HepG2 (cell line): ENCODE measurements at regions not wholly inside any gene's neighbourhood (a gene's known extent, or its start where the extent isn't known, plus 50 kb on each side); places are given as distances from the start of the nearest gene placed in this dataset.
A peak's percentile ranks its signal among the peaks of the same experiment; 100 is the strongest.

Experiments
- ATAC-seq: fragments of 200-7000 bp; cut with Tn5 transposase; 3 replicates; pipeline ENCODE4 v1.9.1; 2020; ENCODE audit warnings: mild to moderate bottlenecking, moderate library complexity
- BruUV-seq: library from RNA; stranded (reverse); fragments of 400-500 nt; replicated peaks from 2 replicates; lab custom pipeline; 2021; lab: Mats Ljungman, UMichigan
- CTCF ChIA-PET: fragments of 300-600 bp; formaldehyde crosslinking; extraction: SDS; loops from one replicate; lab custom pipeline; 2021; ENCODE audit warnings: low total read pairs, inconsistent platforms, low intra/inter-chr PET ratio; lab: Yijun Ruan, JAX
- POLR2A ChIA-PET: fragments of 350-600 bp; sonication (Branson Sonifier 250); formaldehyde crosslinking; loops from one replicate; lab custom pipeline; 2020; ENCODE audit warnings: antibody characterized with exemption, inconsistent platforms; lab: Yijun Ruan, JAX
- DNase-seq: peaks from one replicate; pipeline ENCODE4 v3.0.0-alpha.2; 2015; ENCODE audit warnings: low spot score
- FAIRE-seq: peaks from 3 replicates; lab custom pipeline; 2011; peaks lifted over from hg19 to GRCh38; lab: Jason Lieb, UNC
- H2AFZ ChIP-seq: one replicate; pipeline ENCODE4 v1.6.1; 2011; ENCODE audit warnings: low read length, inconsistent platforms
- H3K27ac ChIP-seq: fragments of 300-600 bp; 3 replicates; pipeline ENCODE4 v1.8.0; 2011; ENCODE audit warnings: mixed run types, mild to moderate bottlenecking, mixed read lengths, low read length, inconsistent platforms; ENCODE audit not compliant: insufficient read depth; ENCODE audit errors: extremely low read length
- H3K27me3 ChIP-seq, 2 experiments: fragments of 200-600 bp in 1 of 2; 2 replicates in 1 of 2; 3 replicates in 1 of 2; pipeline versions ENCODE4 v1.6.0 to v1.8.0; 2011; ENCODE audit warnings: low read length in 2 of 2, mild to moderate bottlenecking in 2 of 2, moderate library complexity in 2 of 2, inconsistent platforms in 1 of 2; ENCODE audit not compliant: insufficient read depth in 2 of 2, control insufficient read depth in 1 of 2
- H3K36me3 ChIP-seq, 2 experiments: fragments of 200-600 bp in 1 of 2; replicated peaks in 1 of 2; 2 replicates in 1 of 2; 3 replicates in 1 of 2; pipeline versions ENCODE4 v1.5.1 to v1.8.0; 2011; ENCODE audit warnings: low read length in 2 of 2, inconsistent platforms in 1 of 2; ENCODE audit not compliant: insufficient read depth in 2 of 2, control insufficient read depth in 1 of 2
- H3K4me1 ChIP-seq: 2 replicates; pipeline ENCODE4 v1.5.1; 2012; ENCODE audit warnings: low read length, inconsistent platforms; ENCODE audit not compliant: insufficient read depth
- H3K4me2 ChIP-seq: 2 replicates; pipeline ENCODE4 v1.6.0; 2011; ENCODE audit warnings: low read depth, low read length, inconsistent platforms
- H3K4me3 ChIP-seq, 3 experiments: fragments of 200-600 bp in 1 of 3; sonication (generic), shearing (Covaris generic) in 1 of 3; replicated peaks in 1 of 3; 2 replicates each; pipeline ENCODE4 v1.5.1; 2011 to 2016; ENCODE audit warnings: low read length in 3 of 3, inconsistent platforms in 2 of 3, low read depth in 2 of 3, mild to moderate bottlenecking in 2 of 3, control low read depth in 1 of 3, mixed read lengths in 1 of 3; ENCODE audit not compliant: insufficient read depth in 1 of 3
- H3K79me2 ChIP-seq: one replicate; pipeline ENCODE4 v1.6.1; 2011; ENCODE audit warnings: low read length, inconsistent platforms; ENCODE audit not compliant: insufficient read depth
- H3K9ac ChIP-seq: 2 replicates; pipeline ENCODE4 v1.6.0; 2011; ENCODE audit warnings: mild to moderate bottlenecking, low read depth, low read length, inconsistent platforms; ENCODE audit not compliant: insufficient read depth
- H3K9me3 ChIP-seq: 2 replicates; pipeline ENCODE4 v1.5.1; 2012; ENCODE audit warnings: mild to moderate bottlenecking, low read length
- H4K20me1 ChIP-seq: 2 replicates; pipeline ENCODE4 v1.6.0; 2011; ENCODE audit warnings: inconsistent platforms, mild to moderate bottlenecking, low read length, moderate library complexity; ENCODE audit not compliant: insufficient read depth
- CREB1 ChIP-seq, 2 experiments: fragments of 450-650 bp in 1 of 2; IDR thresholded peaks; 2 replicates each; pipeline ENCODE4 v1.6.1; 2016 to 2017; ENCODE audit warnings: control low read depth in 1 of 2, mild to moderate bottlenecking in 1 of 2, missing compliant biosample characterization in 1 of 2, missing genetic modification characterization in 1 of 2
- IKZF1 ChIP-seq: fragments of 450-650 bp; IDR thresholded peaks from 2 replicates; pipeline ENCODE4 v1.7.1; 2016
- POLR2G ChIP-seq: fragments of 200-400 bp; formaldehyde crosslinking; IDR thresholded peaks from 2 replicates; pipeline ENCODE4 v1.6.1; 2018; ENCODE audit warnings: mild to moderate bottlenecking, low read depth, low read length, moderate library complexity
- RCOR2 ChIP-seq: IDR thresholded peaks from 2 replicates; pipeline ENCODE4 v1.6.1; 2016; ENCODE audit warnings: missing biosample characterization, missing genetic modification reagents
- SAFB2 ChIP-seq: sonication (generic); formaldehyde crosslinking; IDR thresholded peaks from 2 replicates; pipeline ENCODE4 v1.5.1; 2020; ENCODE audit warnings: missing genetic modification reagents, low read depth, mild to moderate bottlenecking, borderline replicate concordance
- SALL2 ChIP-seq: sonication (generic); formaldehyde crosslinking; IDR thresholded peaks from 2 replicates; pipeline ENCODE4 v1.8.1; 2023; ENCODE audit warnings: mild to moderate bottlenecking, missing genetic modification reagents, inconsistent platforms
- SIX1 ChIP-seq: sonication (generic); formaldehyde crosslinking; IDR thresholded peaks from 2 replicates; pipeline ENCODE4 v1.4.0; 2020; ENCODE audit warnings: missing genetic modification reagents, borderline replicate concordance
- ZFP36L2 ChIP-seq: sonication (generic); formaldehyde crosslinking; IDR thresholded peaks from 2 replicates; pipeline ENCODE4 v1.4.0; 2020; ENCODE audit warnings: missing genetic modification reagents
- ZFP37 ChIP-seq: sonication (generic); formaldehyde crosslinking; IDR thresholded peaks from 2 replicates; pipeline ENCODE4 v1.4.0; 2020; ENCODE audit warnings: missing genetic modification reagents, borderline replicate concordance
- ZFX ChIP-seq: sonication (generic); formaldehyde crosslinking; IDR thresholded peaks from 2 replicates; pipeline ENCODE4 v1.4.0; 2020; ENCODE audit warnings: mild to moderate bottlenecking, low read depth, missing genetic modification reagents, moderate library complexity
- ZNF253 ChIP-seq: sonication (generic); formaldehyde crosslinking; IDR thresholded peaks from 2 replicates; pipeline ENCODE4 v1.8.0; 2022; ENCODE audit warnings: mild to moderate bottlenecking, missing genetic modification reagents, borderline replicate concordance
- ZNF264 ChIP-seq: sonication (generic); formaldehyde crosslinking; IDR thresholded peaks from 2 replicates; pipeline ENCODE4 v1.4.0; 2020; ENCODE audit warnings: missing genetic modification reagents
- ZNF292 ChIP-seq: sonication (generic); formaldehyde crosslinking; IDR thresholded peaks from 2 replicates; pipeline ENCODE4 v1.8.1; 2022; ENCODE audit warnings: mild to moderate bottlenecking, low read depth, missing genetic modification reagents, borderline replicate concordance
- ZNF34 ChIP-seq: sonication (generic); formaldehyde crosslinking; IDR thresholded peaks from 2 replicates; pipeline ENCODE4 v1.4.0; 2020; ENCODE audit warnings: mild to moderate bottlenecking, missing genetic modification reagents, borderline replicate concordance
- ZNF367 ChIP-seq: sonication (generic); formaldehyde crosslinking; IDR thresholded peaks from 2 replicates; pipeline ENCODE4 v1.4.0; 2020; ENCODE audit warnings: missing genetic modification reagents, borderline replicate concordance
- ZNF446 ChIP-seq: sonication (generic); formaldehyde crosslinking; IDR thresholded peaks from 2 replicates; pipeline ENCODE4 v1.5.0; 2020; ENCODE audit warnings: mild to moderate bottlenecking, missing genetic modification reagents
- WGBS: methylation state at CpG from one replicate; pipeline ENCODE4 v1.1.6; 2017; ENCODE audit warnings: low lambda C conversion rate; 5-methylcytosine and 5-hydroxymethylcytosine counted together
- in situ Hi-C: cut with HindIII; loops from 2 replicates; pipeline ENCODE4 v1.10.0; 2017; ENCODE audit warnings: low pct_unique_long_range_greater_than_20kb; ENCODE audit not compliant: extremely low pct_ligation_motif_present
- intact Hi-C: fragments of 100-400 bp; cut with micrococcal nuclease; formaldehyde crosslinking; loops from one replicate; pipeline ENCODE4 v1.10.0; 2022; ENCODE audit not compliant: unreplicated experiment
- TF ChIP-seq, protein P1 (sequence below): sonication (generic); formaldehyde crosslinking; IDR thresholded peaks from 2 replicates; pipeline ENCODE4 v1.5.1; 2020; ENCODE audit warnings: mild to moderate bottlenecking, missing genetic modification reagents, borderline replicate concordance
- TF ChIP-seq, protein P2 (sequence below): sonication (generic); formaldehyde crosslinking; IDR thresholded peaks from 2 replicates; pipeline ENCODE4 v1.8.0; 2022; ENCODE audit warnings: low read depth, missing genetic modification reagents

DNA sequence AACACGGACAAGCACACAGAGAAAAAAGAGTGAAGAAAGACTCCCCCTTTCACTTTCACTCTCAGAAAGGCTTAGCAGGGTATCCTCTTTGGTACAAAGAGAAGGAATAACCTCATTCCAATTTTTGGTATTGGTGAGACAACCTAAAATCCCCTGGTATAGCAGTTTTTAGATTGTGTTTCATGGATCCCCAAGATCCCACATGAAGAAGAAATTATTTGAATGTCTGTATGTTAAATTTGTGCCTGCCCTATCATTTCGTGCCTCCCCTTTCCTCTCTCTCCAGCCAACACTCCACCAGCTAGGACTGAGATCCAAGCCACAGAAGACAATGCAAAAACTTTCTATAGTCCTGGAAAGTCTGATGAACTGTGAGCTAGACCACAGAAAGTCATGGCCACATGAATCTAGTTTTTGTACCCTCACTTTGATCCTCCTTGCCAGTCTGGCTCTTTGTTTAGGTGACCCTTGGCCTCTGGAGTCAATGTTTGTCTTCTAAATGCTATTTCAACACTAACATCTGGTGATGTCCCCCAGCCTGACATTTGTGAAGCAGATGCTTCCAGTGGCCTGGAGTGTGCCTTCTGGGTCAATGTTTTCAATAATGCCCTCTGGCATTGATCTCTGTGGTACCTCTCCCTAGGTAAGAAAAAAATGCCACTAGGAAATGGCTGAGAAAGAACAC is 181.9 kb upstream of the BMP4 start:
- ATAC-seq (peak; percentile 89), DNase-seq (peak; percentile 99), FAIRE-seq (peak; percentile 90)
- H3K27ac ChIP-seq = peak overlapping the region; percentile 83
- ChIA-PET CTCF (no interaction called here), POLR2A (interaction anchor here (0.9 to 6.5 kb wide), 13 partner anchors 21 to 191 kb away, joined by 3 to 84 read pairs (median 12); partner anchors contain the start of gene BMP4)
- 2% methylated on average over 2 of the region's 2 CpGs for WGBS
- peak overlapping the region; percentile 73 for H3K4me2 ChIP-seq
- H2AFZ ChIP-seq = no peak overlapping the region
- intact Hi-C loops (loop anchor here (1.0 to 5.0 kb wide), 5 partner anchors 30 to 181 kb away; partner anchors contain the start of gene BMP4), in situ Hi-C loops (loop anchor here (5.0 kb wide), 1 partner anchor 186 kb away; no protein-coding TSS in a partner anchor)
- no peaks in the 10 kb centered on the region for H3K36me3 ChIP-seq
- no peaks in the 10 kb centered on the region for H3K79me2 ChIP-seq
- peak overlapping the region; percentile 31 to 55 (median 33); a peak in 4 of 6 replicates for H3K4me3 ChIP-seq
- H4K20me1 ChIP-seq = no peaks in the 10 kb centered on the region
- H3K9ac ChIP-seq = peak overlapping the region; percentile 61
- H3K9me3 ChIP-seq = no peaks in the 10 kb centered on the region
- no peaks in the 10 kb centered on the region for H3K27me3 ChIP-seq
- BruUV-seq = no TSS peak
- peaks cover 94% of the 10 kb centered on the region for H3K4me1 ChIP-seq
- no peak for TF ChIP-seq ZFP37 (CRISPR knock-in tag)
- no peak for TF ChIP-seq CREB1 (IDR thresholded peaks at IDR 0.05)
- peak; percentile 76 for TF ChIP-seq CREB1 (CRISPR knock-in tag; IDR thresholded peaks at IDR 0.05)
- peak; percentile 93 for TF ChIP-seq ZNF264 (CRISPR knock-in tag)
- TF ChIP-seq, protein P1, sequence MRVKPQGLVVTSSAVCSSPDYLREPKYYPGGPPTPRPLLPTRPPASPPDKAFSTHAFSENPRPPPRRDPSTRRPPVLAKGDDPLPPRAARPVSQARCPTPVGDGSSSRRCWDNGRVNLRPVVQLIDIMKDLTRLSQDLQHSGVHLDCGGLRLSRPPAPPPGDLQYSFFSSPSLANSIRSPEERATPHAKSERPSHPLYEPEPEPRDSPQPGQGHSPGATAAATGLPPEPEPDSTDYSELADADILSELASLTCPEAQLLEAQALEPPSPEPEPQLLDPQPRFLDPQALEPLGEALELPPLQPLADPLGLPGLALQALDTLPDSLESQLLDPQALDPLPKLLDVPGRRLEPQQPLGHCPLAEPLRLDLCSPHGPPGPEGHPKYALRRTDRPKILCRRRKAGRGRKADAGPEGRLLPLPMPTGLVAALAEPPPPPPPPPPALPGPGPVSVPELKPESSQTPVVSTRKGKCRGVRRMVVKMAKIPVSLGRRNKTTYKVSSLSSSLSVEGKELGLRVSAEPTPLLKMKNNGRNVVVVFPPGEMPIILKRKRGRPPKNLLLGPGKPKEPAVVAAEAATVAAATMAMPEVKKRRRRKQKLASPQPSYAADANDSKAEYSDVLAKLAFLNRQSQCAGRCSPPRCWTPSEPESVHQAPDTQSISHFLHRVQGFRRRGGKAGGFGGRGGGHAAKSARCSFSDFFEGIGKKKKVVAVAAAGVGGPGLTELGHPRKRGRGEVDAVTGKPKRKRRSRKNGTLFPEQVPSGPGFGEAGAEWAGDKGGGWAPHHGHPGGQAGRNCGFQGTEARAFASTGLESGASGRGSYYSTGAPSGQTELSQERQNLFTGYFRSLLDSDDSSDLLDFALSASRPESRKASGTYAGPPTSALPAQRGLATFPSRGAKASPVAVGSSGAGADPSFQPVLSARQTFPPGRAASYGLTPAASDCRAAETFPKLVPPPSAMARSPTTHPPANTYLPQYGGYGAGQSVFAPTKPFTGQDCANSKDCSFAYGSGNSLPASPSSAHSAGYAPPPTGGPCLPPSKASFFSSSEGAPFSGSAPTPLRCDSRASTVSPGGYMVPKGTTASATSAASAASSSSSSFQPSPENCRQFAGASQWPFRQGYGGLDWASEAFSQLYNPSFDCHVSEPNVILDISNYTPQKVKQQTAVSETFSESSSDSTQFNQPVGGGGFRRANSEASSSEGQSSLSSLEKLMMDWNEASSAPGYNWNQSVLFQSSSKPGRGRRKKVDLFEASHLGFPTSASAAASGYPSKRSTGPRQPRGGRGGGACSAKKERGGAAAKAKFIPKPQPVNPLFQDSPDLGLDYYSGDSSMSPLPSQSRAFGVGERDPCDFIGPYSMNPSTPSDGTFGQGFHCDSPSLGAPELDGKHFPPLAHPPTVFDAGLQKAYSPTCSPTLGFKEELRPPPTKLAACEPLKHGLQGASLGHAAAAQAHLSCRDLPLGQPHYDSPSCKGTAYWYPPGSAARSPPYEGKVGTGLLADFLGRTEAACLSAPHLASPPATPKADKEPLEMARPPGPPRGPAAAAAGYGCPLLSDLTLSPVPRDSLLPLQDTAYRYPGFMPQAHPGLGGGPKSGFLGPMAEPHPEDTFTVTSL = peak; percentile 99
- TF ChIP-seq ZNF367 (CRISPR knock-in tag) = no peak
- TF ChIP-seq POLR2G = peak; percentile 76
- peak; percentile 87; the same call in 1 of the 2 replicates for TF ChIP-seq SIX1 (CRISPR knock-in tag)
- TF ChIP-seq ZNF253 (CRISPR knock-in tag) = no peak
- TF ChIP-seq ZFX (CRISPR knock-in tag) = no peak; the same call in 1 of the 2 replicates
- TF ChIP-seq, protein P2, sequence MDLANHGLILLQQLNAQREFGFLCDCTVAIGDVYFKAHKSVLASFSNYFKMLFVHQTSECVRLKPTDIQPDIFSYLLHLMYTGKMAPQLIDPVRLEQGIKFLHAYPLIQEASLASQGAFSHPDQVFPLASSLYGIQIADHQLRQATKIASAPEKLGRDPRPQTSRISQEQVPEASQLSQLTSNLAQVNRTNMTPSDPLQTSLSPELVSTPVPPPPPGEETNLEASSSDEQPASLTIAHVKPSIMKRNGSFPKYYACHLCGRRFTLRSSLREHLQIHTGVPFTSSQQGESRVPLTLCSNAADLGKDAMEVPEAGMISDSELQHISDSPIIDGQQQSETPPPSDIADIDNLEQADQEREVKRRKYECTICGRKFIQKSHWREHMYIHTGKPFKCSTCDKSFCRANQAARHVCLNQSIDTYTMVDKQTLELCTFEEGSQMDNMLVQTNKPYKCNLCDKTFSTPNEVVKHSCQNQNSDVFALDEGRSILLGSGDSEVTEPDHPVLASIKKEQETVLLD (CRISPR knock-in tag) = no peak
- TF ChIP-seq SALL2 (CRISPR knock-in tag) = 0 out of 2 replicates have a peak, but pooled peaks have one; percentile 35
- no peak for TF ChIP-seq ZNF446 (CRISPR knock-in tag)
- TF ChIP-seq ZFP36L2 (CRISPR knock-in tag) = no peak
- TF ChIP-seq SAFB2 = no peak
- peak; percentile 83; the same call in 1 of the 2 replicates for TF ChIP-seq ZNF34
- peak; percentile 98 for TF ChIP-seq RCOR2 (CRISPR knock-in tag)
- TF ChIP-seq ZNF292 (CRISPR knock-in tag) = peak; percentile 95
- no peak for TF ChIP-seq IKZF1
